IPS DF 4.7 (cell line): ENCODE measurements at regions not wholly inside any gene's neighbourhood (a gene's known extent, or its start where the extent isn't known, plus 50 kb on each side); places are given as distances from the start of the nearest gene placed in this dataset.
"Not testable (repeated sequence)": the region's sequence is repeated elsewhere in the genome, so short reads cannot be mapped to it uniquely, and the experiment has no call there.

Experiments
- DNase-seq: peaks from one replicate; pipeline ENCODE4 v3.0.0-alpha.2; 2013; ENCODE audit warnings: low spot score; ENCODE audit errors: extremely low read depth

DNA sequence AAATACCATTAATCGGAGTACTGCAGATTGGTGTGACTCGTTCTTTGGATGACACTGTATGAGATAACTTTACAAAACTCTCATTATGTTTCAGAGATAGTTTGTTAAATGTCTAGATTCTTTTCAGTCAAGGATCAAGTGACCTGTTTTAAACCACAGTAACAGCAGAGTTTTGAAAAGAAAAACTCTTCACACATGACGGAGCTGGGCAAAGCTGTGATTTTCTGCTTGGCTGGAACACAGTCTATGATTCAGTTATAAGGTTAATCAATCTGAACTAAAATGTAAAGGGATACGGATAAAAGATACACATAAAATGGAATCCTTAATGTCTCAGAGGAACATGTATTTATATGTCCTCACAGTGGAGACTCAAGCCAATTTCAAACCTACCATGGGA, 573.2 kb downstream of the PRKD1 start:
- no peak for DNase-seq

DNA sequence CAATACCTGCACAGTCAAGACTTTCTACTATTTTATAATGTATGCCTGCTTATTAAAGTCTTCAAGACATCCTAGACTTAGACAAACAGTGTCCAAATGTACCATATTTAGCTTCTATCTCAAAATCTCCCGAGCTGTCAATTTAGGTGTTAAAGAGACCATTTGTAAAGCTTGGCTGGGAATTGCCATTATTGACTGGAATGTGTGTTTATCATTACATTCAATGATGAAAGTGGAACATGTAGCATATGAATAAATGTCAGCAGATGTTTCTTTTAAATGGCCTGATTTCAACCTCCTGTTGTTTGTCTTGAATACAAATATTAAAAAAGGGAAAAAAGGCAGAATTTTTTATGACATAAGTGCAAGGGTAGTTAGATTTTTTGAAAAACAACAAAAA, 572.3 kb downstream of the PRKD1 start:
- DNase-seq, result no peak

DNA sequence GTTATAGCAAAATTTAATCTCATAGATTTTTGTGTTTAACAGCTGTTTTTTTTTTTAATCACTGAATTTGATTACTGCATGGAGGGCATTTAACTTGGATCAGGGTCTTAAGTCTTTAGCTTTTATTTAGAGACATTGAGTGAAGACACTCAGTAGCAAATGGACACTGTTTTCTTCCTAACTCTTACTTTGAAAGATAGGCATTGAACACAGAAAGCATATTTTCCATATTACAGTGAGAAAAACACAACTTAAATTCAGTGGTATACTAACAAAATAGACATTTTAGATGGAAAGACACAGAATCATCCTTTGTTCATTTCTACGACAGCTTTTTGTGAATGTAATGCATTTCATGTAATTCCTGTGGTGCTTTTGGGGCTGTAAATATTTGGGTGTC, 571.8 kb downstream of the PRKD1 start:
- DNase-seq, result no peak

DNA sequence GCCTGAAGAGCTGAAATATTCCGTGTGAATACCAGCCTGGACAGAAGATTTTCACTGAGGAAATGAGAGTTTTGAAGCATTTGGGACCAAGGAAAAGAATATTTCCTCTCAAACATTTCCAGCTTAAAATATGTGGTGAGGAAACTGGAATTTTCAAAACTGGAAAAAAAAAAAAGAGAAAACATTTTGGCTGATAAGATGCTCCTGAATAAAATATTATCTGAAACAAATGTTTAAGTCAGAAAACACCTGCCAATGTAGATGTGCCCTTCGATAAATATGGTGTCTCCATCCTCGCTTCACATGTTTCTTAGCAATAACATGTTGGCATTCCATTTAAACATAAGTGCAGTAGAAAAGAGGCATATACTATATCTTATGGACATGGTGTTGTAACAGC, 567.0 kb downstream of the PRKD1 start:
- no peak for DNase-seq

DNA sequence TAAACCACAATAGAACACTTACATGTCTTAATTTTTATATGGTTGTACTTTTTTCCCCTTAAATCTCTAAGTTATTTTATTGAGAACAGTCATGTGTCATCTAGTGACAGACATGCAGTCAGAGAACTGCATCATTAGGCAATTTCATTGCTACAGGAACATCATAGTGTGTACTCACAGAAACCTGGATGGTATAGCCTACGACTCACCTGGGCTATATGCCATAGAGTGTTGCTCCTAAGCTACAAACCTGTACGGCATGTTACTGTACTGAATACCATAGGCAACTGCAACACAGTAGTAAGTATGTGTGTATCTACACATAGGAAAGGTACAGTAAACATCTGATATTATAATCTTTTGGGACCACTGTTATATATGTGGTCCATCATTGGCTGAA, 557.6 kb downstream of the PRKD1 start:
- no peak for DNase-seq

DNA sequence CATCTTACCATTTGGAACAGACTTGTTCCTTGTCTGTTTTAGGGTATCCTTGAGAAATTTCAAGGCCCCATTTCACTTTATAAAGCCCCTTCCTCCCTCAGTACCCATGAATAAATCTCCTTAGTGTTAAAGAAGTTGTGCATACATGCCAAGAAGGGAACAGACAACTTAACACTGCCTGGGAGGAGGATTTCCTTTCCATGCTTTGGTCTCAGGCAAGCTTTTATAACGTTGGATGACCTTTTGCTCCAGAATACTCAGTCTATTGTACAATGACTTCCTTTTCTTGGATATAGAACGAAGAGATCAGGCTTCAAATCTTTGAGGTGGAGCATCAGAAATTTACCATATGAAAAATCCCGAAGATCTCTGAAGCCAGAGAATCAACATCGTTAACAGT, 551.4 kb downstream of the PRKD1 start:
- DNase-seq, result no peak

DNA sequence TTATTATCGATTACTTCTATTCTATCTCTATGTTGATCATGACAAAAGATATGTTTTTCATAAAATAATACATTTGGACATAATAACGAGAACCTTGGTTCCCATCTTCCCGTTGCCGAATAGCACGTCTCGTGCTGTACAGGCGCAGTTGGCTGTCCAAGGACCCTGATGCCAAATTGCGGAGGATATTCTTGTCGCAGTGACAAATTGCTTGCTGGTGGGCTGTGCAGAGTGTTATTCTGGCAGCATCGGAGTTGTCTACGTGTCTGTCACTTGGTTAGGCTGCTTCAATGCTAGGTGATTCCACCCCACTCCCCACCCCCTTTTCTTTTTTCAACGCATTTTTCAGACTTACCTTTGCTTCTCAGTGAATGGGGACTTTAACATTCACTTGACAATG, 546.8 kb downstream of the PRKD1 start:
- DNase-seq, result no peak

DNA sequence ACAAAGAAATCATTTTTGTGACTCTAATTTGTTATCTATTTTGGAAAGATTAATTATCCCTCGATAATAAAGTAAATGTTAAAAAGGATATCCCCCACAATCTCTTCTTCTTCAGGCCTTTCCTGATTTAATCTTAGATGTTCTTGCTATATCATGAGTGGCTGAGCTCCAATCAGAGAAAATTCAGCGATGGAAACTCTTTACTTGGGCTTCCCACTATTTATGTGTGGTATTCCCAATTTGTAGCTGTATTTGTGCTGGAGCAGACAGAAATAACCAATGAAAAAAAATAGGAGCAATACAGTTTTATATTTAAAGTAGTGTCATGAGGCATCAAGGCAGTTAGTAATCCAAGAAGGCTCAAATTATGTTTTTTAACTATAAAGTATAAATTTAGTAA, 539.1 kb downstream of the PRKD1 start:
- DNase-seq, result no peak

DNA sequence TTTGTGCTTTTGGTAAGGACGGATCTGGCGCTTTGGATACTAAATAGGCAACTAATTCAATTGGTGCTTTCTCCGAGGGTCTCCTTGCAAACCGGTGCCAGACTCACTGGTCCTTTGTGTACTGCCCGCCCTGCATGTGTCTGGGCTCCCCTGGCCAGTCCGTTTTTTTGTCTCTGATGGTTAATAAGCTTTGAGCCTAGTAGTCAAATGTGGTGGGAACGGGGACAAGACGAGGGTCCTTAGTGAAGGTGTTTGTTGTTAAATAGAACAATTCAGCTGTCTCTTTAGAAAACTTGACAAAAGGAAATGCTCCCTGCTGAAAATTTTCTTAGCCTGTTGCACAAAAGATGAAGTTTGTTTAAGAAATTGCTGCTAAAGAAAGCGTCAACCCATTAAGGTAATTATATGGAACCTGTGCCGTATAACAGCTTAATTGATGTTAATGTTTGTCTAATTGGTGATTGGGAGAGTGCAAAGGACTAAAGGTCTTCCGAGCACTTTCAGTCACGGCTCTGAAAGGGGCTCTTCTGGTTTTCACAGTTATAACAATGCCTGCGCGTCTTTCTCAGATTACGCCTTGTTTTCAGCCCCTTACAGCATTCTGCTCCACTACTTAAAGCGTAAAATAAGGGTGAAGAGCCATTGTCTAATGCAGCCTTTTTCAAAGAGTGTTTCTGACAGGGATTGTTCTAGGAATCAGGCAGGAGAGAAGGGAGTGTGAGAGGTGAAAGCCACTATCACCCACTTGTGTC, 537.4 kb downstream of the PRKD1 start:
- no peak for DNase-seq

DNA sequence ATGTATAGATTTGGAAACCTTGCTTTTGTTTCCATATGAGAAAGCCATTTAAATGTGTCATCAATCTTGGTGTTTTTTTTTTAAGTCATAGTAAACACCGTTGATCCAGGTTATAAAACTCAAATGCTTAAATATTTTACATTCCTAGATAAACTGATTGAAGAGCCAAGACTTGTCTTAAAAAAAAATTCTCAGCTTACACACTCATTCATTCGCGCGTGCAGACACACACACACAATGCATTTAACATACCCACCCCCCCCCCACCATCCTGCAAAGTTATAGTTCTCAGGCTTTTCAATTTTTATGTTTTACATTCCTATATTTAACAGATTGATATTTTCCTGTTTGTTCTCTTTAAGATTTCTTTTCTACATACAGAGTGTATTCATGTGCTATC, 536.4 kb downstream of the PRKD1 start:
- DNase-seq, result no peak

DNA sequence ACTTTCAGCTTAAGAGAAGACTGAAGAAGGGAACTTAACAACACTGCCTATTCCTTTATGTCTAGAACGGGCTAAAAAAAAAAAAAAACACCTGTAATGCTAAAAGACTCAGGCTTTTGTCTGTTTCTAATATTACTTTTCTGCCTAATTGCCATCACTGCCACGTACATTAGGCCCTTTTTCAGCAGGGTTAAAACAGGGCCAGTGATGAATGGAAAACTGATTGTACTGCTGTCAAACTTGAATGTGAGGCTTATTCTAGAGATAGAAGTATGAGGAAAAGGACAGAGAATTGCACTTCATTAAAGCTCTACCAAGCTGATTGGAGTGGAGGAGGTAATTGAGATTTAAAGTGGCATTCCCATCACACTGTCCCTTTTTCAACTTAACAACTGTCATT, 535.8 kb downstream of the PRKD1 start:
- no peak for DNase-seq

DNA sequence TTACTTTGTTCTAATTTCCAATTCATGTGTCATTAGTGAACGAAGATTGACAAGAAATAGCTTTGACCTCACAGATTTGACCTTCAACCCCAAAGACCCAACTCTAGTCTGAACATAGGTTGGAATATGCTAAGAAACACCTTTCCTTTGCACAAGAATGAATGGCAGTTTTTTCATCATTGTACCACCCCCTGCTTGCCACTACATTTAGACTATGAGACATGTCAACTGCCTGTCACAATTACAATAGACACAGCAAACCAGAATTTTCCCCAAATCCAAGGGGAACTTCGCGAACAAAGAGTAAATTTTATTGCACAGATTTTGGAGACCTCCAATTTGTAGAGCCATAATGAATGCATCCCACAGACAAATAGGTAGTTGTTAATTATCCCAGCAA, 535.4 kb downstream of the PRKD1 start:
- no peak for DNase-seq

DNA sequence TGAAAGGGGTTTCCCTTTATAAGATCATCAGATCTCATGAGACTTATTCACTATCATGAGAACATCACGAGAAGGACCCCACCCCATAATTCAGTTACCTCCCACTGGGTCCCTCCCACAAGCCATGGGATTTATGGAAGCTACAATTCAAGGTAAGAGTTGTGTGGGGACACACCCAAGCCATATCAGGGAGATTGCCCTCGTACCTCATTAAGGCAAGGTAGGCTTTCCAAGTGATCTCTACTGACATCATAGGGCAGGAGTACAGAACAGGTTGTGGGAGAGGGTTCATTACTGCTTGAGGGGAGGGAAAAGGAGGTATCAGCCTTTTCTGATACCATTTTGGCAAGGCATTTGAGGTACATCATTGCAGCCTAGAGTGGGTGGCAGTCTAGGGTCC, 524.6 kb downstream of the PRKD1 start:
- DNase-seq, result no peak

DNA sequence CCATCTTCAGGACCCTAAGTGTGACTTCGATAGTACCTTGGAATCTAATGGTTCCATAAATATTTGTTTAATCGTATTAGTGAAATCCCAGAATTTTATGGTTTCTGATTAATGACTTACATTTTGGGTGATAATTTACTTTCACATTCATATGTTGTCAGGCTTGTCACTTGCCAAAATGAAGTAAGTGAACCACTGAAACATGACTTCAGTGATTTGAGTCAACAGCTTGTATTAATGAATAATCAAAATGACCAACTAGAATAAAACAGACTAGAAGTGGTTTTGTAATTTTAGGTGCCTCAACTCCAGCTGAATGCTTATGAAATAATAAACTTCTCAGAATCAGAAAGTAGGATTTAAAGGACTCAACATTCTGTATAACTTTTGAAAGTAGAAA, 517.1 kb downstream of the PRKD1 start:
- no peak for DNase-seq

DNA sequence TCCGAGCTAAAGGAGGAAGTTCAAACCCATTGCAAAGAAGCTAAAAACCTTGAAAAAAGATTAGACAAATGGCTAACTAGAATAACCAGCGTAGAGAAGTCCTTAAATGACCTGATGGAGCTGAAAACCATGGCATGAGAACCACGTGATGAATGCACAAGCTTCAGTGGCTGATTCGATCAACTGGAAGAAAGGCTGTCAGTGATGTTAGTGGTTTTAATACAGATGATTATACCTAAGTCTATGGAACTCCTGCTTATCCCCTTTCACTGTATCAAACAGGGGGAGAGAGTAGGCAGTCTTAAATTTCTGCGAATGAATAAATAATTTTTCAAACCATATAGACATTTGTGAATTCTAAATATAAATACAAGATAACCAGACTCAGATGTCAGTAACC, 512.7 kb downstream of the PRKD1 start:
- DNase-seq, result not testable (repeated sequence)

DNA sequence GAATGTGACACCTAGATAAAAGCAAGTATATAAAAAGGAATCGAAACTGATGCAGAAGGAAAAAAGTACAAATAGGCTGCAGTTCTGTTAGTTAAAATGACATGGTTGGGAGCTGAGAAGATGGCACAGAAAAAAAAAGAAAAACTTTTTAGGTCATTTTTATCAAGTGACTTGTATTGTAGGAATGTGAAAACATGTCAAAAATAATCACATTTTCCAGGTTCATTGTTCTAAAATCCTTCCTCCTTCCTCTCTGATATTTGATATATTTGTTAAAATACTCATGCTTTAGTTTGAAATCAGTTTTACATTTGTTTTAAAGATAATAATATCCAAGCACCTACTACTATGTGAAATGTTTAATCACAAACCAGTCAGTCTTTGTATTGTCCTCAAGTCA, 507.9 kb downstream of the PRKD1 start:
- DNase-seq, result no peak

DNA sequence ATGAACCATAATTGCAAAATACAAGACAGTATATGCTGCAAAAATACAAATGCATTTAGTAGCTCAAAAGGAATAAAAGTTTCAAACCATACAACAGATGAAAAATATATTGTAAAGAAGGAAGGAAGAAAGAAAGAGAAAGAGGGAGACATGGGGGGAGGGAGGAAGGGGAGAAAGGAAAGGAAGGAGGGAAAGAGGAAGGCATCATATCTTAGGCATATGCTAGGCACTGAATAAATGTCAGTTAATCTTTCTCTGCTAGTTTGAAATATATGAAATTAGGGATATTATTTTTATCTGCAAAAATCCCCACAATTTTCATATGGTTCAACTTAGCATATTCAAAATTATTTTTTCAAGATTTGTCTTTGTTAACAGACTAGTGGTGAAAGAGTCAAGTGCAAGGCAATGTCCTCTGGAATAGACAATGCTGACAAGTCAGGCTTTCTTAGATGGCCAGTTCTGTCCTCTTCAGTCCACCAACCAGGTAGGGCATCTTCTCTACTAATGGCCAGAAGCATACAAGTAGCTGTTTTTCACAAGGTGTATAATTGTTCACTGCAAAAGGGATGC, 506.4 kb downstream of the PRKD1 start:
- DNase-seq, result no peak

DNA sequence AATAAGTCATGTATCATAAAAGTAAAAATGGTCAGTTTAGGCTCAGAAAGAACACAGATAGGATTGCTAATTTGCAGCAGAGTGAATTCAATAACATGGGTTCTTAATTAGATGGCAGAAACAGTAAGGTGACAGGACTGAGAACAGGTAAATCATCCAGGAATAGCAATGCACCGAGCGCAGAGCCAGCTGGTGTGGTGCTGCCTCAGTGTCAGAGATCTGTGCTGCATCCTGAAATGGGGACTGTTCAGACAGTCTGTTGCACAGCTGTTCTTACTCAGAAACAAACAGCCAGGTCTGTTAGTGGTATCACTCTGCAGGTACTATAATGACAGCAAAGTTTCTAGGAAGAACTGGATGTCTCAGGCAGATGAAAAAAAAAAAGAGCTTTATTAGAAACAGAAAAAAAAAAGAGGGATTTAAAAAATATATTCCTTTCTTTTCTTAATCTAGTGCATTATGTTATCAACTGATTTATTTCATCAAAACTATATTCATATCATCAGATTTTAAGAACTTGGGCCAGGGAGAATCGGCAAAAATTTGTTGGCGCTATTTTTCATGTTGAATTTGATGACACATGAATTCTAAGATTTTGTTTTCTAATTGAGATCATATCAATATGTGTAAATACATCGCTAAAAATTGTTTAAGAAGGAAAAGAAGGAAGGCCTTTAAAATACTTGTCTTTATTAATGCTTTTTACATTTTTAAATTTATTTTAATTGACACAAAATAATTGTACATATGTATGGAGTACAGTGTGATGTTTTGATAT, 501.8 kb downstream of the PRKD1 start:
- no peak for DNase-seq

DNA sequence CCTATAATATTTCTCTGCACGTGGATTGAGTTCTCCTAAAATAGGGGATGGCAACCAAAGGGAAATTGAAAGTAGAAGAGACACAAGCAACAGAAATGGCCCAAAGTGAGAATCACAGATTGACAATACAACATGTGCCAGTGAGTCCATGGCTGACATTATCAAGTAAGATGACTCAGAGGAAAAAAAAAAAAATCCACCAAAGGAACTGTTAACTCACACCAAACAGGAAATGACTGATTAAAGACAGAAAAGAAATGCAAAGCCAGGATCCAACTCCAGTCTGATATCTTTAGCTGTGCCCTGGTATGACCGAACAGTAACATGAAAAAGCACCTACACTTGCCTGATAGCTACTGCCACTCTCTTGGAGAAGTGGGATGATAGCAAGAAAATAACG, 485.0 kb downstream of the PRKD1 start:
- DNase-seq, result no peak

DNA sequence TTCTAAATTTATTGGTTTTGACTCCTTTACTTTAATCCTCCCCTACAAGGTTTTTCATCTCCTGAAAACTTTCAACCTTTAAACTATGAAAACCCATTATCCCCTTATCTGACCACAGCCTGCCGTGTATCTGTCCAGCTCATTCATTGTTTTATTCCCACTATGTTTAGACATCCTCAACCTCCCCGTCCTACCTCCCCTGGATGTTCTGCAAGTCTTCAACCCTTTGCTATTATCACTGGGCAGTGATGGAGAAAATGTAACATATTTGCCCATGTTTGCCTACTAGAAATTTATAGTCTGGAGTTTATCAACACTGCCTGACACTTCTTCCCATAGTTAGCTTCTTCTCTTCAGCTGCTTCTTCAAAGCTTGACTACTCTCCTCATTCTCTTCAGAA, 483.4 kb downstream of the PRKD1 start:
- DNase-seq, result no peak

DNA sequence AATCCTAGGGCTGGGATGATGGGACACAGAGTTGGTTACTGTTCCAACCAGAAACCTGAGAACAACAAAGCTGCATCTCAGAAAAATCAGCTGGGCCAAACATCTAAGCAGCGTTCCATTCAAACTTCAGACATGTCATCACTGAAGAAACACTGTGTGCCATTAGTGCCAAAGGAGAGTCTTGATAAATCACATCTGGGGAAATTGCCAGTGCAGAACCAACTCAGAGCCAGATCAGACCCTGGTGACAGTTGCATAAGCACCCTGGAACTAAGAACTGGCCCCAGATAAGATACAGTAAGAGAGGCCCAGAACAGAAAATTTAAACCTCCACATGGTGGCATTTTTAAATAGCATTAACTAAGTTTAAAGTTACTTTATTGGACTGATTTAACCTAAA, 482.8 kb downstream of the PRKD1 start:
- DNase-seq, result no peak

DNA sequence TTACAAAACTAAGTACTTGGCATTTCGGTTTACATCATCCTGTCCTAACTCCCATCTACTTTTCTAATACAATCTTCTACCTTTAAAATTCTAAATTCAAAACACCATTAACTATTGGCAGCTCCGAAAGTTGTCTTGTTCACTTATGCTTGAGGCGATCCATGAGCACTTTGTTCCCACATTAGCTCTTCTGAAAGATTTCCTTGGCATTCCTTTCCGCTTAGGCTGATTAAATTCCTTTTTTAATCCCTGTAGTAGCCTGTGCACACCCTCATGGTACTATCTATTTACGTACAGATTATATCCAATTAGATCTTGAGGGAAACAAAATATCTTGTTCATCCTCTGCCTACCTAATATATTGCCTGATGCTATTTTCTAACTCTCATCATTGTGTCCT, 480.7 kb downstream of the PRKD1 start:
- no peak for DNase-seq

DNA sequence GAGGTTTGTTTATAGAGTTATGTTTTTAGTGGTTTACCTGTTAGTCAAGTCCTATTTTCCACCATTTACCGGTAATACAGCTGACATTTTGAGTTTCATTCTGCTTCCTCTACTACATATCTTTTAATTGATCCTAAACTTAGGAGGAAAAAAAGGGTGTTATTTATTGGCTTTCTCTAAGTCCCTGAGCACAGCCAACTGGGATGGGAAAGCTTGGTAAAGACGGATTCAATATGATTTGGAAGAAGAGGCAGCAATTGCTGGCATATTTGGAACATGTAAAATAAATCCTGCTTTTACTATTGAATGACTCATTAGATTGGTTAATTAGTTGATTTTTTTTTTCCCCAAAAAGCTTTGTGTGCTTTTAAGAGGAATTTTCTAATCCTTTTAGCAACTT, 475.7 kb downstream of the PRKD1 start:
- DNase-seq, result no peak
